Left lobe of liver (tissue), 2 donors: ENCODE measurements at regions not wholly inside any gene's neighbourhood (a gene's known extent, or its start where the extent isn't known, plus 50 kb on each side); places are given as distances from the start of the nearest gene placed in this dataset.
A peak's percentile ranks its signal among the peaks of the same experiment; 100 is the strongest.

Experiments
- ATAC-seq: fragments of 200-7000 bp; cut with Tn5 transposase; one replicate; pipeline ENCODE4 v1.9.1; 2020; ENCODE audit warnings: mild to moderate bottlenecking, moderate library complexity
- DNase-seq: peaks from one replicate; pipeline ENCODE4 v3.0.0-alpha.2; 2020; ENCODE audit warnings: low spot score
- donor health status: DM: no; HTN: no; CAD: no; lungs with moderate emphysema.
- donor health status: DM: no; HTN: yes; CAD: no.

DNA sequence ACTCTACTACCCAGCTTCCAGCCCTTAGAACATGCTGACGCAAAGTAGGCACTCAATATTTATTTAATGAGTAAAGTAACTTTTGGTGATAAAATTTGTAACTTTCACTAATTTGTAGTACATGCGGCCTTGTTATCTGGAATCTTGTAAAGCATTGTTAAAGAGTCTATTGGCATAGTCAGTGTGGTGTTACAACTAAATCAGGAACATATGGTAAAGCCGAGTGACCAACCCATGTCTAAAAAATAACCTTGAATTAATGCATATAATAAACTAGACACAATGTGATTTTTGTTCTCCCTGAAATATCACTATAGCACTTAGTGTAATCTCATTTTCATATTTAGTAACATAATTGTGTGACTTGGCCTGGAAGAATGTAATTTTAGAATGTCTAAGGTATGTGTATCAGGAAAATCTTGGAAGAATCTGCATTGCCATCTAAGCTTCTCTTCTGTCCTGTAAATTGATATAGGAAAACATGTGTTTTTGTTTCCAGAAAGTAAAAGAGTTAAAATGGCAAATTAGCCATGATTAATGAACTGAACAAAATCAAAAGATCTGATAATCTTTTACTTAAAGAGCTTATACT, 256.7 kb upstream of the GNAI1 start:
- DNase-seq (no peak), ATAC-seq (no peak)

DNA sequence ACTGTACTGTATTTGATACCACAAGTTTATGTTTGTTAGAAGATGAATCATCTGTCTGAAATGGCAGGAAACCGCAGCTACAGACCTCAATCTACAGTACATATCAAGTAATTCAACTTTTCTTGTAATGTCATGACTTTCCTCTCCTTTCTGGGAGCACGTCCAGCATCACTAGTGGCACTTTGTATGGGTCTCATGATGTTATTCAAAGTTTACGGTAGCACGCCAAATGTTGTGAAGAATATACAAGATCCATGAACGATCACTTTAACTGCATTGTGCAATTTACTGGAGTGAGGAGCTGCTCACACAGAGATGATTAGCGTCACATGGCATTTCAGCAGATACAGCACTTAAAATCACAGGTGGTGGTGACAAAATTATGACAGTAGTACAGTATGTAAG, 257.8 kb upstream of the GNAI1 start:
- DNase-seq (no peak), ATAC-seq (no peak)

DNA sequence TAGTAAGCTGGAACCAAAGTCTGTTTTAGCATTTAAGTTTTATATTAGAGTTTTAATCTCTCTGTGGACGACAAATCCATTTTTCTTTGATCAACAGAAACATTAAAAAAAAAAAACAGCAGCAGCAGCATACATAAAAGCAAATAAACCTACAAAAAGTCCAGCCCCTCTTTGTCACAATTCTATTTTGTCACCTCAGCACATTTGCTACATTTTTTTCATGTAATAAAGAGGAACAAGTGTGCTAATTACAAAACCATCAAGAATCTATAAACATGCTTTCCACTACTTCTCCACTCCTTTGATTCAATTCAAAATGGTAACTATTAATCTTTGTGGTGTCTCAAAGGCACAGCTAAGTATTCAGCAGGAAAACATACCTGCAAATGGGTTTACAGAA, 259.8 kb upstream of the GNAI1 start:
- DNase-seq, result no peak

DNA sequence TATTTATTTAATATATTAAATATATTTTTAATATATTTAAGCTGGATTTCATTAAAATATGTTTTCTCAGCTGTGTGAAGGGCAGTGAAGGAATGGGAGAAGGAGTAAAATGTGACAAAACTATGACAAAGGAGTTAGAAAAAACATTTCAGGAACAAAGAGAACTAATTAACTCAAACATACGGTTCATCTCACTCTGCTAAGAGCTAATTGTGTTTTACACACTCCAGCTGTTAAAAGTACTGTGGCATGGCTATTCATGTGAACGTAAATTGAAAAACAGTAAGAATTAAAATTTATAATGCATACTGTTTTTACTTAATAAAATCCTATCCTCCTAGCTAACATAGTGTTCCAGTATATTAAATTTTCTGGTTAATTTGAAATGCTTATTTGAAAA, 262.5 kb upstream of the GNAI1 start:
- DNase-seq (no peak), ATAC-seq (no peak)

More for the DNA sequence above, 259.8 kb upstream of the GNAI1 start:
- no peak for ATAC-seq

DNA sequence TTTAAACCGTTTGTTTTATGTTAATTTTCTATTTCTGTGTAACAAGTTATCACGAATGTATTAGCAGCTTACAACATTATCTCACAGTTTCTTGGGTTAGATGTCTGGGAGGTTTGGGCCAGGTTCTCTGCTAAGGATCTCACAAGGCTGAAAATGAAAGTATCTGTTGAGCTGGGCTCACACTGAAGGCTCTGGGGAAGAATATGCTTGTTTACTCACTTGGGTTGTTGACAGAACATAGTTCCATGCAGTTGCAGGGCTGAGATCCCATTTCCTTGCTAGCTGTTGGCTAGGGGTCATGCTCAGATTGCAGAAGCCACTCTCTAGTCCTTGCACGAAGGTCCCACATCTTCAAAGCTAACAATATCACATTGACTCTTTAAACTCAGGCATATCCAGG, 266.6 kb upstream of the GNAI1 start:
- DNase-seq, result no peak
- peak; percentile 19 for ATAC-seq

DNA sequence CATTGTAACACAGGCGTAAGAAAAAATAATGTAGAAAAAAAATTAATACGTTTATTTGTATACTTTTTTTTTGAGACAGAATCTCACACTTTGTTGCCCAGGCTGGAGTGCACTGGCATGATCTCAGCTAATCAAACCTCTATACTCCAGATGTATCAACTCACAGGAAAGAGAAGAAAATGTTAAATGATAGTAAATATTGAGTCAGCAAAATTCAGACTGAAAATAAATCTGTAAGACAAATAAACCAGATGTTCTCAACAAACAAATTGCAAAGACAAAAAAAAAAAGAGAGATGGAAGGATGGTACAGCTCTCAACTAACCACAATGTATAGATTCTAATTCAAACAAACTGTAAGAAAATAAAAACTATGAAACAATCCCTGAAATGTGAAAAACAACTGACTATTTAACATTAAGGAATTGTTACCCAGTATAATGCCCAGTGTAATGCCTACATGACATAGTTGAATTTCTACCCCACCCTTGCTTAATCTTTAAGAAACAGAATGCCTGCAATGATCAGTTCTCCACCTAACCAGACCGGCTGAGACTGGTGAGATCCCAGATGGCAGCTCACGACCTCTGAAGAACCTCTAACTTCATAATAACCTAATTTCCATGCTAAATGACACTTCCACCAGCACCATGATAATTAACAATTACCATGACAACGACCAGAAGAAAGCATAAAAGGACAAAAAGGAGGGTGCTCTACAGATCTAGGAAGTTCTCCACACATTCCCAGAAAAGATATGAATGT, 272.0 kb upstream of the GNAI1 start:
- no peak for DNase-seq
- ATAC-seq, result no peak

DNA sequence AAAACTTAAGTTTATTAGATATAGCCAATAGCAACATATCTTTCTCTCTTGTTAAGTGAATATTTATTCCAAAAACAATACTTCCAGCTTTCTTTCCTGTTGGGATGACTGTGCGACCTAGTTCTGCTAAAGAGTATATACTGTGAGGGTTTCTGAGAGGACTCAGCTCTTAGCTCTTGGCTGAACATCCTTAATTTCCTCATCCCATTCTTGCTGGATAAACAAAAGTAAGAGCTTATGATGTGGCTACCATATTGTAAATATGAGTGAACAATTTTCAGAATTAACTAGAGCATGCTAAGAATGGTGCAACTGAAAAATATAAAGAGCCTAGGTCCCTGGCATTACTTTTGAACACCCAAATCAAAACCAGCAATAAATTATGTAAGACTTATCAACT, 279.5 kb upstream of the GNAI1 start:
- DNase-seq (no peak), ATAC-seq (no peak)

DNA sequence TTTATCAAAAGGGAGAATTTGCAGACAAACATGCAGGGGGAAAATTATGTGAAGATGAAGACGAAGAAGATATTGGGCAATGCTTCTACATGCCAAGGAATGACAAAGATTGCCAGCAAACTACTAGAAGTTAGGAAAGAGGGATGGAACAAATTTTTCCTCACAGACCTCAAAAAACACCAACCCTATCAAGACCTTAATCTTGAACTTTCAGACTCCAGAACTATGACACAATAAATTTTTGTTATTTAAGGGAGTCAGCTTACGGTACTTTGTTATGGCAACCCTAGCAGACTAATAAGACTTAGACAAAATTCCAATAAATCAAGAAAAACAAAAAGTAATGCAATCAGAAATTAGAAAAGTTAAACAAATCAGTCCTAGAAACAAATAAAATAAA, 280.0 kb upstream of the GNAI1 start:
- DNase-seq (no peak), ATAC-seq (no peak)

DNA sequence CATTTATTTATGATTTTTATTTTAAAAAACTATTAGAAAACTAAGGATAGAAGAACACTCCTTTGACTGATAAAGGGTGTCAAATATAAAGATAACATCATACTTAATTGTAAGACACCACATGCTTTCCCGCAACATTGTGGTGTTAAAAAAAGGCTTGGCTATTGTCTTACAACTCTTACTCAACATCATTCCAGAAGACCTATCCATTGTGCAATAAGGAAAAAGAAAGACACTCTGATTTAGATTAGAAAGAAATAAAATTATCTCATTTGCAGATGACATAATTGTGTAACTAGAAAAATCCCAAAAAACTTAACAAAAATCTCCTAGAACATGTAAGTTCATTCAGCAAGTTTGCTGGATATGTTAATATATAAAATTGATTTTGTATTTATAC, 296.7 kb upstream of the GNAI1 start:
- ATAC-seq (no peak), DNase-seq (no peak)

DNA sequence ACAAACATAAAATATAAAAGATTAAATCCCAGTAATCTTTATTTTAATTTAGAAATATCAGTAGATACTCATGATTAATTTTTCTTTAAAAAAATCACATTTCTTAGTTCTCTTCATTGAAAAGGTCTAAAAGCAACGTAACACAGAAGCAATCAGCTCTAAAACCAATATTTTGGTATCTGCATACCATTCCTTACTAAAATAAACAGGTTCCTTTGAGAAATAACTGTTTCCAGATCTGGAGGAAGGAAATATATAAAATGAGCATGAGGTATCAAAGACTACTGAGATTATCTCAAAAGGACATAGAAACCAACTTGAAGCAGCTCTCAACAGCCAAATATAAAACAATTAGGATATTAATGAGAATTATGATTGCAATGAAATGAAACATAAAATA, 301.0 kb upstream of the GNAI1 start:
- DNase-seq (no peak), ATAC-seq (no peak)

DNA sequence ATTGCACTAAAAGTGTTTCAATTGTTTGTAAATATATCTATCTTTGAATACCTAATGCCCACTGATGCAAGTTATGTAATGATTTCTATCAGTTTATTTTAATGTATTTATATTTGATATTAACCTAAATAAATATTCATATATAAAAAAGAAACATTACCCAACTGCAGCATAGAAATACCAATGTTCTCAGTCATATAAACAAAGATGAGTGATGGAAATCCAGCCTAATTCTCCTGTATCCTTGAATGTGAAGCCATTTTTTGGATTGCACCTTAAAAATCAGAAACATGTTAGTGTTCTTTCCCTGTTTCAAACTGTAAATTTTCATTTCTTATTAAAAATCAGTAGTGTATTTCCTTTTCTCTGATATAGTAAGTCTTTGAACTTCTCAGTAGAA, 305.8 kb upstream of the GNAI1 start:
- DNase-seq (no peak), ATAC-seq (no peak)

DNA sequence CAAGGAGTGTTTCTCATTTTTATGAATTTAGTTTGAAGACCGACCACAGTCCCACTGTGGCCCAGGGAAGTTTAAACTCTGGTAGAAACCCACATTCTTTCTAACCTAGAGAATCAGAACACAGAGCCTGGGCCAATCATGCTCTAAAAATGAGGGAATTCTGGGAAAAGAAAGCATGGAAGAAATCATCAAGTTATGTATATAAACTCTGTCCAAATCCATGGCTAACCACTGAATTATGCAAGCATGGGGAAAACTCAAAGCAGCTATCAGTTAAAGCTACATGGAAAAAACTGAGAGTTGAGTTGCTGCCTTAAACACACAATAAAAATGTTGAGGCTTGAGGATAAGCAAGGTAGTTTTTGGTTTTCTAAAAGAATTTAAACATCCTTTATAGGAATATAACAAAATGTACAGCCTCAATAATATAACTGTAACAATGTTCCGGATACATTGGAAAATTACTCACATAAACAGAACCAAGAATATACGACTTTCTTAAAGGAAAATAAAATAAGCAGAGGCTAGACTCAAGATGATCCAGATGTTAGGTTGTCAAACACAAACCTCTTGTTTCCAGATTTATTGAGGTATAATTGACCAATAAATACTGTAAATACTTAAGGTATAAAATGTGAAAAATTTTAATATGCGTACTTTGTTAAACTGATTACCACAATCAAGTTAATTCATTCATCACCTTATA, 311.2 kb upstream of the GNAI1 start:
- ATAC-seq (no peak), DNase-seq (no peak)

DNA sequence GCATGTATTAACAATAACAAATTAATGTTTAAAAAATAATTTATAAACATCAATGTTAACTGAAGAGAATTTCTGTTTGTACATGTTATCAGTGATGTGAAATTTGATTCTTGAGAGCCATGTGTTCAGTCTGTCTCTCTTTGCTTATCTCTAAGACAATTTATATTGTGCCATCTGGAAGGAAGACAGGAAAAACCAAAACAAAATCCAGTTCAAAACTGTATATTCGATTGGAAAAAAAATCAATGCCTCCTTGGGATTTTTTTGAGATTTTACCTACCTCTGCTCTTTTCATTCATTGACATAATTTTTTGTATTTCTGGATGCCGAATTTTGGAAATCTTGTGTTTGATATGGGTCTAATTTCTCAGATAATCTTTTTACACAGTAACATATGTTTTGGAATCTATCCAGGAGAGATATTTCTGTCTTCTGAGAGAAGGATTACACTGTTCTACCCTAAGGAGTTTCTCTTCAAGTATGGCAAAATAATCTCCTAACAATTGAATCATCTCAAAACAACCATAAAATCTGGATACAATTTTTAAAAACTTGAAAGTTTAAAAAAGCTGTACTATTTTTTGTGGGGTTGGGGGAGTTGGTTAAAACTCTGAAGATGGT, 311.9 kb upstream of the GNAI1 start:
- no peak for ATAC-seq
- no peak for DNase-seq

DNA sequence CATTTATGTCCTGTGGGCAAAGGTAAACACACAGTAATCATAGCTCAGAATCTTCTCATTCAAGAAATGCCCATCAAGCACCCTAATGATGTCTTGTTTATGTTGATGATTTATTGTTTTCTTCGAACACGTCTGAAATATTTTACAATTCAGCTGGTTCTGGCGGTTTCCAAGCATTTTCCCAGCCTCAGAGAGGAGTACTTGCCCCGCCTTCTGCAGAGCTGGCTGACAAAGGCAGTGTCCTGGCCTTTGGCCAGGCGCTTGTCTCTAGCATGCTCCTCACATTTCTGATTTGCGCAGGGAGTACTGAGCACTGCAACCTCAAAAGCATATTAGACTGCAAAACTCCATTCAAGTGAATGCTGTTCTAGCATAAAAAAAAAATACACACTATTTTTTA, 314.2 kb upstream of the GNAI1 start:
- ATAC-seq (peak; percentile 33), DNase-seq (no peak)

DNA sequence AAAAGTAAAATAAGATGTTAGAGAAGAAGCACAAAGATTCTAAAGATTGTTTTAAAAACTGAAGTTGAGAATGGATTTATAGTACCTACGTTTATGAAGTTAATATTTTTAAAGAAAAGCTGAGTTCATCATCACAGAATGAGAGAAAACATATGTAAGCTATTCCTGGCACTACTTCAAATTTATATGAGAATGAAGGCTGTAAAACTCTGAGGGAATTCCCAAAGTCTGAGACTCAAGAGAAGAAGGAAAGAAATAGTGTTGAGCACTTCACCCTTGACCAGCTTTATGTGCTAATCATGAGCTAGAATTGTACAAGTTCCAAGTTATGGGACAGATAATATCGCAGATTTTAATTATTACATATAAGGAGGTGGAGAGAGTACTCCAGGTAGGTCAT, 323.7 kb upstream of the GNAI1 start:
- ATAC-seq (no peak), DNase-seq (no peak)

DNA sequence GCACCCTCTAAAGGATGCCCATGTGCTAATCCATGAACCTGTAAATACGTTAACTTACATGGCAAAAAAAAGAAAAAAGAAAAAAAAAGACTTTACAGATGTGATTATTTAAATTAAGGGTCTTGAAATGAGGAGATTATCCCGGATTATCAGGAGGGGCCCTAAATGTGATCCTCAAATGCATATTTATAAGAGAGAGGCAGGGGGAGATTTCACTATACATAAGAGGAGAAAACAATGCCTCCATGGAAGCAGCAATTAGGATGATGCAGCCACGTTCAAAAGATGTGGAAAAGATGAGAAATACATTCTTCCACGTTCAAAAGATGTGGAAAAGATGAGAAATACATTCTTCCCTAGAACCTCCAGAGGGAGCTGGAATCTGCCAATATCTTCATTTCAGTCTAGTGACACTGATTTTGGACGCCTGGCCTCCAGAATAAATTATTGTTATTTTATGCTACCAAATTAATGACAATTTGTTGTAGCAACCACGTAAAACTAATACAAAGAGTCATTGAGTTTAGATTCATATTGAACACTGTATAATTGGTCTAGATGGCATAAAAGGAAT, 328.4 kb upstream of the GNAI1 start:
- ATAC-seq (no peak), DNase-seq (no peak)

DNA sequence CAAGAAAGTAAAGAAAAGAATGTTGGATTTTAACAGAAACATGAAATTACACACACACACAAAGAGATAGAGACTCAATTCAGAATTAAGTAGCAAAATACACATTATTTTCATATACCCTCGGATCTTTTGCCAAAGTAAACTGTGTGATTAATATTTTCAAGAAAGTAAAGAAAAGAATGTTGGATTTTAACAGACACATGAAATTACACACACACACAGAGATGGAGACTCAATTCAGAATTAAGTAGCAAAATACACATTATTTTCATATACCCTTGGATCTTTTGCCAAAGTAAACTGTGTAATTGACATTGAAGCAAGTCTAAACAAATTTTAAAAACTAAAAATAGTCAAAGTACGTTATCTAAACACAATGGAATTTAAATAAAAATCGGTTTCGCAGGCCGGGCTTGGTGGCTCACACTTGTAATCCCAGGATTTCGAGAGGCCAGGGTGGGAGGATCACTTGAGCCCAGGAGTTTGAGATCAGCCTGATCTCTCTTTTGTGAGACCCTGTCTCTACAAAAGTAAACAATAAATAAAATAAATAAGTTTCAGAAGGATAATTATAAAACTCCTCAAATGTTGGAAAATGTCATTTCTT, 337.3 kb upstream of the MAGI2 start:
- no peak for ATAC-seq
- no peak for DNase-seq

DNA sequence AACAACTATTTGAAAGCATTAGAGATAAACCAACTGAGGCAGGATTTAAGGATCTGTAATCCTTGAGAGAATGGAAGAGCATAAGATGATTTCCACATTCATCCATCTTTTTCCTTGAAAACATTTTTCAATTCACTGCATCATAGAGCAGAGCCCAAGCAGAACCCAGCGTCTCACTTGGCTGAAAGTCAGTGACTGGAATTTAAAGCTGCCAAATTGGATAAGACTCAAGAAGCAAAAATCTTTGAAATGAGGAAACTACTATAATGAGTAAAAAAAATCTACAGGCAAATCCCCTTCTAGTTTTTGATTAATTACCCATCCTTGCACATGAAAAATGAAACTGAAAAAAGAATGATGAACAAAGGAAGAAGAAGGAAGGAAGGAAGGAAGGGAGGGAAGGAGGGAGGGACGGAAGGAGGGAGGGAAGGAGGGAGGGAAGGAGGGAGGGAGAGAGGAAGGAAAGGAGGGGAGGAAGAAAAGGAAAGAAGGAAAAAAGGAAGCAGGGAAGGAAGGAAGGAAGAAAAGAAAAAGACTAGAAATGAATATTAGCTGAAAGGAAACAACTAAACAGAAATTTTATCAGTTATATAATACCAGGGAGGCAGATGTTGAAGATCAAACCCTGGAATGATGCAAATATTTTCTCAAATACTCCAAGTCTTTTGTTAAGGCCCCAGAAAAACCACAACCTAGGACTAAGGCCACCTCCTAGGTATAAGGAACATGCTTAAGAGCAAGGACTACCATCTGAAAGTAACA, 336.3 kb upstream of the MAGI2 start:
- ATAC-seq (no peak), DNase-seq (no peak)

DNA sequence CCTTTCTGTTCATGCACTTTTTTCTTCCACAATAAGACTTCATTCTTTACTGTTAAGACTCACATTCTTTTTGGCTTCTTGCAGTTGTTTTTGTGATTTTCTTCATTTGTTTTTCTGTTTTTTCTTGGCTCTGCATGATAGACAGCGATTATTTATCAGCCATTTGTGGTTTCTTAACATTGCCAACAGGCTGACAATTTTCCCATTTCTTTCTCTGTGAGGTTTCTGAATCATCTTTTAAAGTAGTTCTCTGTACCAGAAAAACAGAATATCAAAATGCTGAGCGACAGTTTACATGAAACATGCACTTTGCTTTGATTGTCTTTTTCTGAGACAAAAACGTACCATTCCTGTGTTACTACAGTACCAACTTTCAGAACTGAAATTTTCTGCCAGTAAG, 334.2 kb upstream of the MAGI2 start:
- ATAC-seq (no peak), DNase-seq (no peak)

DNA sequence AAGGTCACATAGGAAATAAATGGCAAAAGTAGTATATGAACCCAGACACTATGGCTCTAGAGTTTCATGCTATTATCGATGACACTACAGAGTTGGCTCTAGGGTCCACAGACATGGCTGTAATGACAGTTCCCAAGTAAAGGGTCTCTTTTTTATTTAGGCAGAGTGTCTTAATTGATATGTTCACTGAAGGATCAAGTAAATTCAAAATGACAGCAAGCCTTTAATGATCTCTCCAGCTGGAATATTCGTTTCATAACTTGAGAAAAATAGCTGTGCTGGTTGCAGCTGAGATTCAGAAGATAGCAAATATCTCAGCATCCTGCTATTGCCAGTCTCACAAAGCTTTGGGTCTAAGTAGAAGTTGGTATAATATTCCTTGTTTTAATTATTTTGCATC, 333.6 kb upstream of the MAGI2 start:
- ATAC-seq (no peak), DNase-seq (no peak)
